ENCODE measurements at regions not wholly inside any gene's neighbourhood (a gene's known extent, or its start where the extent isn't known, plus 50 kb on each side); places are given as distances from the start of the nearest gene placed in this dataset.
"Not testable (repeated sequence)": the region's sequence is repeated elsewhere in the genome, so short reads cannot be mapped to it uniquely, and the experiment has no call there.

DNA sequence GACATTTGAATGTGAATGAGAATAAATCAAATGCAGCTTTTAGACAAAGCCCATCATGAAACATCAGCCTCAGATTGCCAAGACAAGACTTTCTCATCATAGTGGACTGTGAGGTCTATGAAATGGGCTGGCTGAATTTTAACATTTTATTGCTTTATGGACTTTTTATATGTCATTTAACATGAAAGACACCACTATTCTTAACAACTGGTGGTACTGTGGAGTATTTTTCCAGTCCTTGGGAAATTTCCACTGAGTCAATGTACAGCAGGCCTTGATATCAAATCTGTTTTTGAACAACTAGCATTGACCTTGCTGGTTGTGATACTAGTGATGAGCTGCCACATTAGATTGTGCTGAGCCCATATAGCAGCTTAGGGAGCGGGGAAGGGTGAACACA, 326.6 kb upstream of the CITED2 start:
- Histone ChIP-seq H3K4me1 (ENCODE audit: low read length) (no peaks in the 10 kb centered on the region), H3K9ac (ENCODE audit: low read length) (no peak overlapping the region), H4K20me1 (ENCODE audit: insufficient read depth, low read length) (no peaks in the 10 kb centered on the region), H3K27ac (ENCODE audit: low read length) (no peak overlapping the region), H3K9me3 (replicated peaks; ENCODE audit: insufficient read depth, low read length) (no peaks in the 10 kb centered on the region), H3K4me3 (ENCODE audit: low read length) (no peak overlapping the region), H3K9me2 (replicated peaks; ENCODE audit: insufficient read depth, low read length) (no peaks in the 10 kb centered on the region), H3K4me2 (ENCODE audit: low read depth, low read length) (no peak overlapping the region), H3K79me2 (ENCODE audit: low read length) (no peaks in the 10 kb centered on the region), H3F3A (ENCODE audit: insufficient read depth, low read length) (no peaks in the 10 kb centered on the region), H2AFZ (ENCODE audit: low read length) (no peak overlapping the region), H3K36me3 (replicated peaks; ENCODE audit: insufficient read depth, low read length) (no peaks in the 10 kb centered on the region), H3K27me3 (replicated peaks; ENCODE audit: insufficient read depth, low read length) (no peaks in the 10 kb centered on the region)
- no peak for DNase-seq
- TF ChIP-seq, protein P1, sequence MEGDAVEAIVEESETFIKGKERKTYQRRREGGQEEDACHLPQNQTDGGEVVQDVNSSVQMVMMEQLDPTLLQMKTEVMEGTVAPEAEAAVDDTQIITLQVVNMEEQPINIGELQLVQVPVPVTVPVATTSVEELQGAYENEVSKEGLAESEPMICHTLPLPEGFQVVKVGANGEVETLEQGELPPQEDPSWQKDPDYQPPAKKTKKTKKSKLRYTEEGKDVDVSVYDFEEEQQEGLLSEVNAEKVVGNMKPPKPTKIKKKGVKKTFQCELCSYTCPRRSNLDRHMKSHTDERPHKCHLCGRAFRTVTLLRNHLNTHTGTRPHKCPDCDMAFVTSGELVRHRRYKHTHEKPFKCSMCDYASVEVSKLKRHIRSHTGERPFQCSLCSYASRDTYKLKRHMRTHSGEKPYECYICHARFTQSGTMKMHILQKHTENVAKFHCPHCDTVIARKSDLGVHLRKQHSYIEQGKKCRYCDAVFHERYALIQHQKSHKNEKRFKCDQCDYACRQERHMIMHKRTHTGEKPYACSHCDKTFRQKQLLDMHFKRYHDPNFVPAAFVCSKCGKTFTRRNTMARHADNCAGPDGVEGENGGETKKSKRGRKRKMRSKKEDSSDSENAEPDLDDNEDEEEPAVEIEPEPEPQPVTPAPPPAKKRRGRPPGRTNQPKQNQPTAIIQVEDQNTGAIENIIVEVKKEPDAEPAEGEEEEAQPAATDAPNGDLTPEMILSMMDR (IDR thresholded peaks at IDR 0.05; ENCODE audit: low read length), result no peak
- TF ChIP-seq EZH2phosphoT487 (IDR thresholded peaks at IDR 0.05; ENCODE audit: low read length), result no peak
- no peak for TF ChIP-seq EZH2 (optimal IDR thresholded peaks at IDR 0.05; ENCODE audit: low read depth, low read length)

DNA sequence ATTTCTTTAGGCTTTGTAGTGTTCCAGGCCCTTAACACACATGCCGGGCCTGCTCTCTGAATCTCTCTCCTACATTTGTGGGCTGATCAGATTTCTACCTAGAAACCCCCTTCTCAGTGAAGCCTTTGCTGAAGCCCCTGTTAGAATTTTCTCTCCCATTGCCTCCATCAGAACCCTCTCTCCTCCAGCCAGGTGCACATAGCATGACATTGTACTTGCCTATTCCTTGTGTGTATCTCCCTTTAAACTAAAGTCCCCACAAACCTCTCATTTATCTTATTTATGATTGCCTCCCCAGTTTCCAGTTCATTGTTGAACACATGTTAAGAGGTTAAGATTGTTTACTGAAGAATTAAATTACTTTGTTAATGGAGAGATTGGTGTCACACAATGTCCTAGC, 325.5 kb upstream of the CITED2 start:
- no peaks in the 10 kb centered on the region for H3K9me3 ChIP-seq (replicated peaks; ENCODE audit: insufficient read depth, low read length)
- no peaks in the 10 kb centered on the region for H3K27me3 ChIP-seq (replicated peaks; ENCODE audit: insufficient read depth, low read length)
- no peaks in the 10 kb centered on the region for H3K36me3 ChIP-seq (replicated peaks; ENCODE audit: insufficient read depth, low read length)
- H3K79me2 ChIP-seq (ENCODE audit: low read length), result no peaks in the 10 kb centered on the region
- H3K4me3 ChIP-seq (ENCODE audit: low read length), result no peak overlapping the region
- no peak overlapping the region for H2AFZ ChIP-seq (ENCODE audit: low read length)
- no peaks in the 10 kb centered on the region for H3F3A ChIP-seq (ENCODE audit: insufficient read depth, low read length)
- no peak overlapping the region for H3K27ac ChIP-seq (ENCODE audit: low read length)
- H3K4me1 ChIP-seq (ENCODE audit: low read length), result no peaks in the 10 kb centered on the region
- DNase-seq, result no peak
- no peaks in the 10 kb centered on the region for H4K20me1 ChIP-seq (ENCODE audit: insufficient read depth, low read length)
- no peak overlapping the region for H3K4me2 ChIP-seq (ENCODE audit: low read depth, low read length)
- TF ChIP-seq EZH2 (optimal IDR thresholded peaks at IDR 0.05; ENCODE audit: low read depth, low read length) (no peak), EZH2phosphoT487 (IDR thresholded peaks at IDR 0.05; ENCODE audit: low read length) (no peak)
- TF ChIP-seq, protein P1 (IDR thresholded peaks at IDR 0.05; ENCODE audit: low read length), result no peak
- no peaks in the 10 kb centered on the region for H3K9me2 ChIP-seq (replicated peaks; ENCODE audit: insufficient read depth, low read length)
- no peak overlapping the region for H3K9ac ChIP-seq (ENCODE audit: low read length)

DNA sequence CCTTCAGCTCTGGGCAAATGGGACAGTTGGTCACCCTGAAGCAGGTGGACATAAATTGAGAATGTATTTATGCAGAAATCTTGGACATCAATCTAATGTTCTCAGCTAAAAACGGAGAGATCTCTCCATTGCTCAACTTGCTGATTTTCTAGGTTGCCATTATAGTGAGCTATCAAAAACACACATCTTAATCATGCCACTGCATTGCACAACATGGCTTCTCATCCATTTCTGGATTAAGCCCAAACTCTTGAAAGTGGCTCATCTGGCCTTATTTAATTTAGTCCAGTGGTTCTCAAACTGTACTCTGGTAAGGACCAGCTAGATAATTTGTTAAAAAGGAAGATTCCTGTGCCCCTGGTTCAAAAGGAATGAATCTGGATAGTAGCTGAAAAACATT, 324.9 kb upstream of the CITED2 start:
- no peaks in the 10 kb centered on the region for H3K4me1 ChIP-seq (ENCODE audit: low read length)
- no peaks in the 10 kb centered on the region for H3K9me3 ChIP-seq (replicated peaks; ENCODE audit: insufficient read depth, low read length)
- H3K9ac ChIP-seq (ENCODE audit: low read length), result no peak overlapping the region
- H3K4me2 ChIP-seq (ENCODE audit: low read depth, low read length), result no peak overlapping the region
- no peaks in the 10 kb centered on the region for H3K36me3 ChIP-seq (replicated peaks; ENCODE audit: insufficient read depth, low read length)
- no peaks in the 10 kb centered on the region for H3F3A ChIP-seq (ENCODE audit: insufficient read depth, low read length)
- TF ChIP-seq EZH2phosphoT487 (IDR thresholded peaks at IDR 0.05; ENCODE audit: low read length) (no peak), EZH2 (optimal IDR thresholded peaks at IDR 0.05; ENCODE audit: low read depth, low read length) (no peak)
- no peaks in the 10 kb centered on the region for H3K9me2 ChIP-seq (replicated peaks; ENCODE audit: insufficient read depth, low read length)
- no peak overlapping the region for H3K4me3 ChIP-seq (ENCODE audit: low read length)
- no peaks in the 10 kb centered on the region for H3K79me2 ChIP-seq (ENCODE audit: low read length)
- H3K27ac ChIP-seq (ENCODE audit: low read length), result no peak overlapping the region
- H2AFZ ChIP-seq (ENCODE audit: low read length), result no peak overlapping the region
- no peaks in the 10 kb centered on the region for H4K20me1 ChIP-seq (ENCODE audit: insufficient read depth, low read length)
- no peak for DNase-seq
- H3K27me3 ChIP-seq (replicated peaks; ENCODE audit: insufficient read depth, low read length), result no peaks in the 10 kb centered on the region

DNA sequence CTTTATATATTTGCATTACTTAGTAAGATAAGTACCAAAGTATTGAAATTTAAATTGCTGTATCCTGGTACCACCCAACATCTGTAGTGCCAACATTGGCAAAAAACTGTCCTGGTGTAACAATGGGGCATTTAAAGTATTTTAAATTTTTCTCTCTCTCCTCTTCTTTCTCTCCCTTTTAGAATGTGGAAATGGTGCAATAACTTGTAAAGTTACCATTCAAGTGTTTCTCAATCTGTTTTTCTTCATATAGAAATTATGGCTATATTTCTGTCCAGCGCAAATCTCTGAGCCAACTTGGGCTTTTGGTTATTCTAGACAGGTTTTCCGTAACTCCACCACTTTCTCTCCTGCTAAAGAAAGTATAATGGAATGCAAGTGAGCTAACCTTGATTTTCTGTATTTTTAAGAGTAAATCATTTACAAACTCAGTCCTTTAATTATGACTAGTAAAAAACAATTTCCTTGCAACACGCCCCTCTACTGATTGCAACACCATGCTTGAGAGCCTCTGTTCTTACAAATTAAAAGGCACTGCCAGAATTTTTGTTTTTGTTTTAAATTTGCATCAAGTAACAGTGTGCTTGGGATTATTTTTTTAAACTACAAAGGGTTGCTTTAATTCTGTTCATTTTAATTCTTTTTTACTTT, 324.2 kb upstream of the CITED2 start:
- H3K4me3 ChIP-seq (ENCODE audit: low read length), result no peak overlapping the region
- no peaks in the 10 kb centered on the region for H3K9me3 ChIP-seq (replicated peaks; ENCODE audit: insufficient read depth, low read length)
- H3K79me2 ChIP-seq (ENCODE audit: low read length), result no peaks in the 10 kb centered on the region
- no peak overlapping the region for H3K27ac ChIP-seq (ENCODE audit: low read length)
- H4K20me1 ChIP-seq (ENCODE audit: insufficient read depth, low read length), result no peaks in the 10 kb centered on the region
- H3K9ac ChIP-seq (ENCODE audit: low read length), result no peak overlapping the region
- H3K4me2 ChIP-seq (ENCODE audit: low read depth, low read length), result no peak overlapping the region
- no peak overlapping the region for H2AFZ ChIP-seq (ENCODE audit: low read length)
- H3K36me3 ChIP-seq (replicated peaks; ENCODE audit: insufficient read depth, low read length), result no peaks in the 10 kb centered on the region
- no peak for DNase-seq
- TF ChIP-seq EZH2phosphoT487 (IDR thresholded peaks at IDR 0.05; ENCODE audit: low read length) (no peak), EZH2 (optimal IDR thresholded peaks at IDR 0.05; ENCODE audit: low read depth, low read length) (no peak)
- TF ChIP-seq, protein P1 (IDR thresholded peaks at IDR 0.05; ENCODE audit: low read length), result no peak
- H3F3A ChIP-seq (ENCODE audit: insufficient read depth, low read length), result no peaks in the 10 kb centered on the region
- no peaks in the 10 kb centered on the region for H3K4me1 ChIP-seq (ENCODE audit: low read length)
- H3K27me3 ChIP-seq (replicated peaks; ENCODE audit: insufficient read depth, low read length), result no peaks in the 10 kb centered on the region
- no peaks in the 10 kb centered on the region for H3K9me2 ChIP-seq (replicated peaks; ENCODE audit: insufficient read depth, low read length)

DNA sequence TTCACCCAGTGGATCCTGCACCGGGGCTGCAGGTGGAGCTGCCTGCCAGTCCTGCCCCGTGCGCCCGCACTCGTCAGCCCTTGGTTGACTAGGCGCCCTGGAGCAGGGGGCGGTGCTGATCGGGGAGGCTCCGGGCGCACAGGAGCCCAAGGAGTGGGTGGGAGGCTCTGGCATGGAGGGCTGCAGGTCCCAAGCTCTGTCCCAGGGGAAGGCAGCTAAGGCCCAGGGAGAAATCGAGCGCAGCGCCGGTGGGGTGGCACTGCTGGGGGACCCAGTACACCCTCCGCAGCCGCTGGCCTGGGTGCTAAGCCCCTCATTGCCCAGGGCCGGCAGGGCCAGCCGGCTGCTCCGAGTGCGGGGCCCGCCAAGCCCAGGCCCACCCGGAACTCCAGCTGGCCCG, 323.4 kb upstream of the CITED2 start:
- not testable (repeated sequence) for H3K9me2 ChIP-seq (replicated peaks; ENCODE audit: insufficient read depth, low read length); H3K4me3 ChIP-seq (ENCODE audit: low read length); H2AFZ ChIP-seq (ENCODE audit: low read length); H3K36me3 ChIP-seq (replicated peaks; ENCODE audit: insufficient read depth, low read length); H3K4me2 ChIP-seq (ENCODE audit: low read depth, low read length); H3F3A ChIP-seq (ENCODE audit: insufficient read depth, low read length); H4K20me1 ChIP-seq (ENCODE audit: insufficient read depth, low read length); H3K27me3 ChIP-seq (replicated peaks; ENCODE audit: insufficient read depth, low read length); H3K9ac ChIP-seq (ENCODE audit: low read length); H3K27ac ChIP-seq (ENCODE audit: low read length); DNase-seq; H3K4me1 ChIP-seq (ENCODE audit: low read length); H3K79me2 ChIP-seq (ENCODE audit: low read length); H3K9me3 ChIP-seq (replicated peaks; ENCODE audit: insufficient read depth, low read length)
